ENCODE measurements at regions not wholly inside any gene's neighbourhood (a gene's known extent, or its start where the extent isn't known, plus 50 kb on each side); places are given as distances from the start of the nearest gene placed in this dataset.
"Not testable (repeated sequence)": the region's sequence is repeated elsewhere in the genome, so short reads cannot be mapped to it uniquely, and the experiment has no call there.

DNA sequence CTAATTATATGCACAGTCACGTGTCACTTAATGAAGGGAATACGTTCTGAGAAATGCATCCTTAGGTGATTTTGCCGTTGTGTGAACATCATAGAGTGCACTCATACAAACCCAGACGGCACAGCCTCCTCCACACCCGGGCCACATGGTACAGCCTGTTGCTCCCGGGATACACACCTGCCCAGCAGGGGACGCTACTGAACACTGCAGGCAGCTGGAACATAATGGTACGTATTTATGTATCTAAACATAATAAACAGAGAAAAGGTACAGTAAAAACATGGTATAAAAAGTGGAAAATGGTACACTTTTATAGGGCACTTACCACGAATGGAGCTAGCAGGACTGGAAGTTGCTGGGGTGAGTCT is 752.3 kb upstream of the TPTE start:
- TF ChIP-seq POLR2A (IDR thresholded peaks at IDR 0.05), result not testable (repeated sequence)
- TF ChIP-seq, protein P1, sequence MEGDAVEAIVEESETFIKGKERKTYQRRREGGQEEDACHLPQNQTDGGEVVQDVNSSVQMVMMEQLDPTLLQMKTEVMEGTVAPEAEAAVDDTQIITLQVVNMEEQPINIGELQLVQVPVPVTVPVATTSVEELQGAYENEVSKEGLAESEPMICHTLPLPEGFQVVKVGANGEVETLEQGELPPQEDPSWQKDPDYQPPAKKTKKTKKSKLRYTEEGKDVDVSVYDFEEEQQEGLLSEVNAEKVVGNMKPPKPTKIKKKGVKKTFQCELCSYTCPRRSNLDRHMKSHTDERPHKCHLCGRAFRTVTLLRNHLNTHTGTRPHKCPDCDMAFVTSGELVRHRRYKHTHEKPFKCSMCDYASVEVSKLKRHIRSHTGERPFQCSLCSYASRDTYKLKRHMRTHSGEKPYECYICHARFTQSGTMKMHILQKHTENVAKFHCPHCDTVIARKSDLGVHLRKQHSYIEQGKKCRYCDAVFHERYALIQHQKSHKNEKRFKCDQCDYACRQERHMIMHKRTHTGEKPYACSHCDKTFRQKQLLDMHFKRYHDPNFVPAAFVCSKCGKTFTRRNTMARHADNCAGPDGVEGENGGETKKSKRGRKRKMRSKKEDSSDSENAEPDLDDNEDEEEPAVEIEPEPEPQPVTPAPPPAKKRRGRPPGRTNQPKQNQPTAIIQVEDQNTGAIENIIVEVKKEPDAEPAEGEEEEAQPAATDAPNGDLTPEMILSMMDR (IDR thresholded peaks at IDR 0.05), result not testable (repeated sequence)

Data from thyroid gland (tissue), 4 donors.